ENCODE measurements at regions not wholly inside any gene's neighbourhood (a gene's known extent, or its start where the extent isn't known, plus 50 kb on each side); places are given as distances from the start of the nearest gene placed in this dataset.

- no peak for TF ChIP-seq CTCF (IDR thresholded peaks at IDR 0.05; ENCODE audit: low read length)
- no peak for TF ChIP-seq EZH2phosphoT487 (IDR thresholded peaks at IDR 0.05; ENCODE audit: low read length)
Measured at GRCh38 chr18:1446765-1447164, 542.1 kb downstream of the ADCYAP1 start.
